SK-N-MC (cell line): ENCODE measurements at regions not wholly inside any gene's neighbourhood (a gene's known extent, or its start where the extent isn't known, plus 50 kb on each side); places are given as distances from the start of the nearest gene placed in this dataset.

Experiments used
- DNase-seq: peaks from one replicate; pipeline ENCODE4 v3.0.0-alpha.2; 2011; ENCODE audit warnings: low read depth, low spot score
- H3K27ac ChIP-seq: fragments of 200-600 bp; sonication (generic); 2 replicates; pipeline ENCODE4 v1.5.1; 2016; ENCODE audit warnings: mixed run types
- H3K36me3 ChIP-seq: fragments of 200-600 bp; sonication (generic); 2 replicates; pipeline ENCODE4 v1.6.1; 2017; ENCODE audit warnings: antibody characterized with exemption, low read length, mixed read lengths; ENCODE audit not compliant: insufficient read depth
- H3K4me3 ChIP-seq: fragments of 200-600 bp; sonication (generic); 2 replicates; pipeline ENCODE4 v1.5.1; 2016
- H3K9ac ChIP-seq: fragments of 200-600 bp; sonication (generic); 2 replicates; pipeline ENCODE4 v1.8.0; 2017; ENCODE audit warnings: mixed run types, mixed read lengths; ENCODE audit not compliant: insufficient read length
- H3K9me3 ChIP-seq: fragments of 200-600 bp; sonication (generic); 2 replicates; pipeline ENCODE4 v1.6.1; 2017; ENCODE audit warnings: low read depth, mild to moderate bottlenecking, antibody characterized with exemption, low read length, moderate library complexity, mixed read lengths
- EZH2 ChIP-seq: fragments of 200-600 bp; sonication (generic); IDR thresholded peaks from one replicate; pipeline ENCODE4 v1.6.1; 2017; ENCODE audit warnings: antibody characterized with exemption
- FOXP2 ChIP-seq: optimal IDR thresholded peaks from 2 replicates; pipeline ENCODE3; 2011; ENCODE audit warnings: mild to moderate bottlenecking, moderate library complexity; ENCODE audit not compliant: insufficient read depth; ENCODE audit errors: extremely low read length, control extremely low read depth
- POLR2AphosphoS5 ChIP-seq: IDR thresholded peaks from 2 replicates; pipeline ENCODE4 v1.6.1; 2012; ENCODE audit warnings: mild to moderate bottlenecking, low read depth, low read length, borderline replicate concordance

GRCh38 chr18:64513401-64513800 is 364.5 kb upstream of the LINC00305 start:
- no peak for DNase-seq
- Histone ChIP-seq H3K9ac (no peak overlapping the region), H3K9me3 (no peaks in the 10 kb centered on the region), H3K27ac (no peak overlapping the region), H3K4me3 (no peak overlapping the region), H3K36me3 (no peaks in the 10 kb centered on the region)
- TF ChIP-seq EZH2 (no peak), FOXP2 (no peak)

- Histone ChIP-seq H3K9ac (no peak overlapping the region), H3K9me3 (no peaks in the 10 kb centered on the region), H3K27ac (no peak overlapping the region), H3K36me3 (no peaks in the 10 kb centered on the region), H3K4me3 (no peak overlapping the region)
- no peak for DNase-seq
- TF ChIP-seq EZH2 (no peak), POLR2AphosphoS5 (no peak), FOXP2 (no peak)
These were observed 341.3 kb upstream of the LINC00305 start for GRCh38 chr18:64490207-64490606.

GRCh38 chr18:64488698-64489097 is 339.8 kb upstream of the LINC00305 start:
- H3K27ac ChIP-seq, result no peak overlapping the region
- no peak overlapping the region for H3K9ac ChIP-seq
- no peak for DNase-seq
- H3K36me3 ChIP-seq, result no peaks in the 10 kb centered on the region
- no peak overlapping the region for H3K4me3 ChIP-seq
- H3K9me3 ChIP-seq, result no peaks in the 10 kb centered on the region
- TF ChIP-seq EZH2 (no peak), POLR2AphosphoS5 (no peak), FOXP2 (no peak)

GRCh38 chr18:64474773-64475172 is 325.9 kb upstream of the LINC00305 start:
- TF ChIP-seq EZH2 (no peak), POLR2AphosphoS5 (no peak), FOXP2 (no peak)
- Histone ChIP-seq H3K27ac (no peak overlapping the region), H3K4me3 (peak overlapping the region; percentile 45; the same call in 1 of the 2 replicates), H3K36me3 (no peaks in the 10 kb centered on the region), H3K9ac (no peak overlapping the region), H3K9me3 (no peaks in the 10 kb centered on the region)
- DNase-seq, result no peak

GRCh38 chr18:64474255-64474654 is 325.4 kb upstream of the LINC00305 start:
- DNase-seq, result no peak
- Histone ChIP-seq H3K27ac (no peak overlapping the region), H3K36me3 (no peaks in the 10 kb centered on the region), H3K9me3 (no peaks in the 10 kb centered on the region), H3K9ac (no peak overlapping the region), H3K4me3 (peak overlapping the region; percentile 45; the same call in 1 of the 2 replicates)
- TF ChIP-seq EZH2 (no peak), FOXP2 (no peak), POLR2AphosphoS5 (no peak)

- Histone ChIP-seq H3K27ac (no peak overlapping the region), H3K4me3 (no peak overlapping the region), H3K9me3 (no peaks in the 10 kb centered on the region), H3K36me3 (no peaks in the 10 kb centered on the region), H3K9ac (no peak overlapping the region)
- no peak for DNase-seq
- TF ChIP-seq FOXP2 (no peak), POLR2AphosphoS5 (no peak), EZH2 (no peak)
These were observed 300.5 kb upstream of the LINC00305 start for GRCh38 chr18:64449434-64449833.

- no peak for DNase-seq
- no peak for TF ChIP-seq EZH2
- TF ChIP-seq POLR2AphosphoS5, result no peak
- no peak for TF ChIP-seq FOXP2
- Histone ChIP-seq H3K9ac (no peak overlapping the region), H3K4me3 (no peak overlapping the region), H3K36me3 (no peaks in the 10 kb centered on the region), H3K27ac (no peak overlapping the region), H3K9me3 (no peaks in the 10 kb centered on the region)
These were observed 295.9 kb upstream of the LINC00305 start for GRCh38 chr18:64444819-64445218.

- no peak overlapping the region for H3K4me3 ChIP-seq
- no peaks in the 10 kb centered on the region for H3K36me3 ChIP-seq
- no peak for TF ChIP-seq FOXP2
- no peak for TF ChIP-seq EZH2
- TF ChIP-seq POLR2AphosphoS5, result no peak
- no peak for DNase-seq
- no peak overlapping the region for H3K27ac ChIP-seq
- H3K9ac ChIP-seq, result no peak overlapping the region
- no peaks in the 10 kb centered on the region for H3K9me3 ChIP-seq
These were observed 289.3 kb upstream of the LINC00305 start for GRCh38 chr18:64438178-64438577.

- no peak for TF ChIP-seq FOXP2
- no peak for TF ChIP-seq EZH2
- no peak for TF ChIP-seq POLR2AphosphoS5
- DNase-seq, result no peak
- Histone ChIP-seq H3K9ac (no peak overlapping the region), H3K4me3 (no peak overlapping the region), H3K9me3 (no peaks in the 10 kb centered on the region), H3K36me3 (no peaks in the 10 kb centered on the region), H3K27ac (no peak overlapping the region)
These were observed 287.2 kb upstream of the LINC00305 start for GRCh38 chr18:64436111-64436510.
